ENCODE measurements at regions not wholly inside any gene's neighbourhood (a gene's known extent, or its start where the extent isn't known, plus 50 kb on each side); places are given as distances from the start of the nearest gene placed in this dataset.

- DNase-seq (ENCODE audit: low read depth): no peak
- TF ChIP-seq CTCF (conservative IDR thresholded peaks at IDR 0.05; ENCODE audit: low read depth, low read length): no peak
- no peak overlapping the region for H3K4me3 ChIP-seq (ENCODE audit: low read length)
These were observed 569.9 kb downstream of the BUD13 start for GRCh38 chr11:116202922-116203321.

DNA sequence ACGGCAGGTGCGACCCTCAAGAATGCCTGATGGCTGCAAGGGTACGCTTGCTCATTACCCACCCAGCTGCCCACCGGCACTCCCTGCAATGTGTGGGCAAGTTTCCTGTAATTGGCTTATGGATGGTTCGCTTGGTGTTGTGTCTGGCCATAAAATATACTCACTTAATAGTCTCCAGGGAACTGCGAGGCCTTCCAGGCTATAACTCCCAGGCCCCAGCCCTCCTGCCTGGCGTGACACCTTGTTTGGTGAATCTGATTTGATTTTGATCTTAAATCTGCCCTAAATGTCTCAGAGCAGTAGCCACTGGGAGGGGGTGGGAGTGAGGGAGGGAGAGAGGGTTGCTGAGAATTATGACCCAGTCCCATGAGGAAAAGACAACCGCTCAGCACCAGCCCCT, 572.2 kb downstream of the BUD13 start:
- TF ChIP-seq CTCF (conservative IDR thresholded peaks at IDR 0.05; ENCODE audit: low read depth, low read length): no peak
- H3K4me3 ChIP-seq (ENCODE audit: low read length): no peak overlapping the region
- DNase-seq (ENCODE audit: low read depth): no peak

DNA sequence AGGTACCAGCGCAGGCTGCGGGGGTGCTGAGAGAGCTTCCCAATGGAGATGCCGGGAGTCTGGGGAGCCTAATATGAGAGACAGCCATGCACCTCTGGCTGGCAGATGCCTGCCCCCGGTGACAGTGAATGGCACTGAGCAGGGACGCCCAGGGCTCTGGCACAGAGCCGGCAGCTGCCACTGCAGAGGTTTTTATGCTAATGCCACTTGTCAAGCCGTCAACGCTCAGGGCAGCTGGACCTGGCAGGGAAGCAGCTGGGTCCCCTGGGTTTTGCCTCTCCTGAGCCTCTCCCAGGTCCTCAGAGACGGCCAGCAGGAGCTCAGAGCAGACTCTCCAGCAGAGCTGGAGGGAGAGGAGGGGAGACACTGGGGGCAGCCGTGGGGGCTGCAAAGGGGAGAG, 573.6 kb downstream of the BUD13 start:
- H3K4me3 ChIP-seq (ENCODE audit: low read length): no peak overlapping the region
- no peak for TF ChIP-seq CTCF (conservative IDR thresholded peaks at IDR 0.05; ENCODE audit: low read depth, low read length)
- no peak for DNase-seq (ENCODE audit: low read depth)

DNA sequence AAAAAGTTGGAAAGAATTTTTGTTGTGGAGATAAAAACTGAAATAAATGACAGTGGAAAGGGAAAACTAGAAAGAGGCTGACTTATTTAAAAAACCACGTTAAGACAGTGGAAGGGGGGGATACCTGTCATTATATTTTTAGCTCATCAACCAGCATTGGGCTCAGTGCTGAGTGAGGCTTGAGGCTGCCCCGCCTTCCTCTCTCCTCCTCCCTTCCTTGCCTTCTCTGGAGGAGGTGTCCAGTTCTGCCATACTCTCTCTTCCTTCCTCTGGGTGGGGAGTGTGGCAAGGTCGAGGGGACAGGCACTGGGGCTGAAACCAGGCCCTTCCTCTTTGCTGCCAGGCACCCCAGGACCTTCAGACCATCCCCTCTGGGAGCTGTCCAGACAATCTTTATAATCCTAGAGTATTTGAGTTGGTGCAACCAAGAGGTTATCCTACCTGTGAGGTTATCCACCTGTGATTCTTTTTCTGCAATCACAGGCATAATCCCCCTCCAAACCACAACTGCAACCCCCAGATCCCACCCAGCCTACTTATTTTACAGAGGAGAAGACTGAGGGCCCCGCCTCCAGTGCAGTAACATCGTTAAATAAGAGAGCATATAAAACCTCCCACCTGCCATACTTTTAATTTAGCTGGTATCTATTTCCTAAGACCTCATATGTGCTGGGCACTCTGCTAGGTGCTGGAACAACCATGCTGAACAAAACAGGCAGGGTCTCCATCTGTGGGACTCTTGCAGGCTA, 578.5 kb downstream of the BUD13 start:
- no peak for TF ChIP-seq CTCF (conservative IDR thresholded peaks at IDR 0.05; ENCODE audit: low read depth, low read length)
- DNase-seq (ENCODE audit: low read depth): no peak
- no peak overlapping the region for H3K4me3 ChIP-seq (ENCODE audit: low read length)

DNA sequence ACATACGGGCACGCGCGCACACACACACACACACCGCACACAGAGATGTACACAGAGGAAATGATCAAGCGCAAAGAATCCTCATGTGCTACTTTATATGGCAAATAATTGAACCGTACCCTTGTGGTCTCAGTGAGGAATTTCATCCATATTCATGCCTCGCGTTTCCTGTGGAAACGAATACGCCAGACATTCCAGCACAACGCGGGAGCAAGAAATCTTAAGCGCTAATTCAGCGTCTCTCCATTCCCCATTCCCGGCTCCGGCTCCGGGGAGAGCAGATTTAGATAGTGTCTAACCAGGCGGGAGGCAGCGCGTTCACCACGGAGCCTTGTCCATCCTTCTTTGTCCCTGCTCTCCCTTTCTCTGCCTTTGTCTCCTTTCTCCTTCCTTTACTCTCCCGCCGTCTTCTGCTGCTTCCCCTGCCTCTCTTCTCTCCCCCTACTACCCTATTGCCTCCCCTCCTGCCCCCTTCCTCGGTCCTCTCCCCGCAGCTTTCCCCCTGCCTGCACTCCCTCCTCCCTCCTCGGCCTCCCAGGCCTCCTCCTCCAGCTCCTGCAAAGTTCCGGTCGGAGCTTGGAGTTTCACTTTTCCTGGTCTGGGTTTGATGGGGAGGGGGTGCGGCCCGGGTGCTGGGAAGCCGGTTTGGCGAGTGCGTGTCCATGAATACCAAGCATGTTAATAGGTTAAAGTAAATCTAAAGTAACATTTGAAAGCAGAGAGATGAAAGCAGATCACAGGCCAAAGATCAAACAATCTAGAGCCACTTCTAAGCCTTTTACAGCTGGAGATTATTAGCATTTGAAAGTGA, 579.3 kb downstream of the BUD13 start:
- peak; percentile 13 for DNase-seq (ENCODE audit: low read depth)
- TF ChIP-seq CTCF (conservative IDR thresholded peaks at IDR 0.05; ENCODE audit: low read depth, low read length): peak; percentile 35
- peak overlapping the region; percentile 43 for H3K4me3 ChIP-seq (ENCODE audit: low read length)

- H3K4me3 ChIP-seq (ENCODE audit: low read length): peak overlapping the region; percentile 43
- DNase-seq (ENCODE audit: low read depth): no peak
- no peak for TF ChIP-seq CTCF (conservative IDR thresholded peaks at IDR 0.05; ENCODE audit: low read depth, low read length)
These were observed 580.1 kb downstream of the BUD13 start for GRCh38 chr11:116192509-116193210.

All from retinal pigment epithelial cell (primary cell).